Thyroid gland (tissue), 4 donors: ENCODE measurements at regions not wholly inside any gene's neighbourhood (a gene's known extent, or its start where the extent isn't known, plus 50 kb on each side); places are given as distances from the start of the nearest gene placed in this dataset.
"Not testable (repeated sequence)": the region's sequence is repeated elsewhere in the genome, so short reads cannot be mapped to it uniquely, and the experiment has no call there.

ENCODE experiments used
- DNase-seq, 2 donors: peaks; one replicate each; pipeline ENCODE4 v3.0.0-alpha.2; 2019
- H3K27ac ChIP-seq, 3 donors: fragments of 200-600 bp; sonication (generic); 1 replicate in 2 of 3; 2 replicates in 1 of 3; pipeline ENCODE4 v1.5.1; 2016 to 2019; ENCODE audit warnings: mild to moderate bottlenecking in 1 of 3, moderate library complexity in 1 of 3
- H3K27me3 ChIP-seq: fragments of 200-600 bp; sonication (generic); one replicate; pipeline ENCODE4 v1.5.1; 2019
- H3K36me3 ChIP-seq, 2 donors: fragments of 200-600 bp; sonication (generic); one replicate each; pipeline ENCODE4 v1.5.1; 2016 to 2019
- H3K4me1 ChIP-seq, 2 donors: fragments of 200-600 bp; sonication (generic); one replicate each; pipeline ENCODE4 v1.5.1; 2017 to 2019
- H3K4me3 ChIP-seq, 3 donors: fragments of 200-600 bp; sonication (generic); replicated peaks in 1 of 3; 1 replicate in 2 of 3; 2 replicates in 1 of 3; pipeline ENCODE4 v1.5.1; 2016; ENCODE audit warnings: mild to moderate bottlenecking in 1 of 3
- H3K9me3 ChIP-seq: fragments of 200-600 bp; sonication (generic); one replicate; pipeline ENCODE4 v1.5.1; 2017
- POLR2A ChIP-seq, 2 donors: fragments of 450-650 bp; IDR thresholded peaks; one replicate each; pipeline ENCODE4 v1.6.1; 2017; ENCODE audit warnings: antibody characterized with exemption in 2 of 2, mild to moderate bottlenecking in 2 of 2, moderate library complexity in 1 of 2
- WGBS, 2 donors: methylation state at CpG; one replicate each; pipeline ENCODE4 v1.1.5; 2017; 5-methylcytosine and 5-hydroxymethylcytosine counted together
- intact Hi-C: fragments of 100-400 bp; cut with DNase I; formaldehyde crosslinking; loops from one replicate; pipeline ENCODE4 v1.15.1; 2023
- TF ChIP-seq, protein P1 (sequence below), 6 experiments: fragments of 200-600 bp in 3 of 6; fragments of 450-650 bp in 3 of 6; sonication (generic) in 3 of 6; IDR thresholded peaks; one replicate each; pipeline ENCODE4 v1.5.1; 2016 to 2019; ENCODE audit warnings: antibody characterized with exemption in 6 of 6, mild to moderate bottlenecking in 2 of 6, inconsistent platforms in 1 of 6, moderate library complexity in 1 of 6

DNA sequence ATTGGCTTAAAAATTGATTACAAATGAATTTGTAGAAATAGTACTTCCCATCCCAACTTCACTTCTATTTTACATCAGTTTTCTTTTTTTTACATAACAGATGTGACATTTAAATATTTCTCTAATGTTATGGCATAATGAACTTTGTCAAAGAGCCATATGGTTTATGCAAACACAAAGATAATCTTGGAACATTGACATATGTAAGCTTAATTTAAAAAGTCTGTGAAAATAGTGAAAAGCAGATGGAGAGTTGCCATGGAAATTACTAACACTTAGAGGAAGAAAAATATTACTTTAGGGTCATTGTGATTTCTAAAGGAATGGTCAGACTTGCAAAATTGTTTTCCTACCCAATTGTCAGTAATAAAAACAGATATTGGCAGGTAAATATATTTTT lies 232.4 kb downstream of the AEBP2 start:
- no peak for DNase-seq
- intact Hi-C loops: no loop called here

DNA sequence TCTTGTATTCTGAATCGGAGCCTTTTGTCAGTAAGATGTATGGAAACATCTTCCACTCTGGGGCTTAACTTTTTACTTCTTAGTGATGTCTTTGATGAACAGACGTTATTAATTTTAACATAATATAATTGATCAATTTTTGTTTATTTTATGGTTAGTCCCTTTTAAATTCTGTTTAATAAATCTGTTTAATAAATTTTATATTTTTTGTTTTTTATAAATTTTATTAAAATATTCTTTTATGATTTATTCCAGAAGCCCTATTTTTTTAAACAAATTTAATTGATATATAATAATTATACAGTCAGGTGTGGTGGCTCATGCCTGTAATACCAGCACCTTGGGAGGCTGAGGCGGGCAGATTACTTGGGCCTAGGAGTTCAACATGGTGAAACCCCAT lies 235.1 kb downstream of the AEBP2 start:
- TF ChIP-seq, protein P1, sequence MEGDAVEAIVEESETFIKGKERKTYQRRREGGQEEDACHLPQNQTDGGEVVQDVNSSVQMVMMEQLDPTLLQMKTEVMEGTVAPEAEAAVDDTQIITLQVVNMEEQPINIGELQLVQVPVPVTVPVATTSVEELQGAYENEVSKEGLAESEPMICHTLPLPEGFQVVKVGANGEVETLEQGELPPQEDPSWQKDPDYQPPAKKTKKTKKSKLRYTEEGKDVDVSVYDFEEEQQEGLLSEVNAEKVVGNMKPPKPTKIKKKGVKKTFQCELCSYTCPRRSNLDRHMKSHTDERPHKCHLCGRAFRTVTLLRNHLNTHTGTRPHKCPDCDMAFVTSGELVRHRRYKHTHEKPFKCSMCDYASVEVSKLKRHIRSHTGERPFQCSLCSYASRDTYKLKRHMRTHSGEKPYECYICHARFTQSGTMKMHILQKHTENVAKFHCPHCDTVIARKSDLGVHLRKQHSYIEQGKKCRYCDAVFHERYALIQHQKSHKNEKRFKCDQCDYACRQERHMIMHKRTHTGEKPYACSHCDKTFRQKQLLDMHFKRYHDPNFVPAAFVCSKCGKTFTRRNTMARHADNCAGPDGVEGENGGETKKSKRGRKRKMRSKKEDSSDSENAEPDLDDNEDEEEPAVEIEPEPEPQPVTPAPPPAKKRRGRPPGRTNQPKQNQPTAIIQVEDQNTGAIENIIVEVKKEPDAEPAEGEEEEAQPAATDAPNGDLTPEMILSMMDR (IDR thresholded peaks at IDR 0.05): no peak
- no peak for TF ChIP-seq POLR2A (IDR thresholded peaks at IDR 0.05)
- intact Hi-C loops: no loop called here
- Histone ChIP-seq H3K27me3 (no peaks in the 10 kb centered on the region), H3K27ac (no peak overlapping the region), H3K4me1 (no peaks in the 10 kb centered on the region), H3K36me3 (no peaks in the 10 kb centered on the region), H3K4me3 (no peak overlapping the region), H3K9me3 (no peaks in the 10 kb centered on the region)
- no peak for DNase-seq
- WGBS, 2 donors: 64 to 66% methylated on average over 3 of the region's 3 CpGs

More for the DNA sequence above, 232.4 kb downstream of the AEBP2 start:
- Histone ChIP-seq H3K27me3 (no peaks in the 10 kb centered on the region), H3K27ac (no peak overlapping the region), H3K36me3 (no peaks in the 10 kb centered on the region), H3K4me3 (no peak overlapping the region), H3K9me3 (no peaks in the 10 kb centered on the region), H3K4me1 (no peaks in the 10 kb centered on the region)
- TF ChIP-seq, protein P1 (IDR thresholded peaks at IDR 0.05): no peak
- no peak for TF ChIP-seq POLR2A (IDR thresholded peaks at IDR 0.05)

DNA sequence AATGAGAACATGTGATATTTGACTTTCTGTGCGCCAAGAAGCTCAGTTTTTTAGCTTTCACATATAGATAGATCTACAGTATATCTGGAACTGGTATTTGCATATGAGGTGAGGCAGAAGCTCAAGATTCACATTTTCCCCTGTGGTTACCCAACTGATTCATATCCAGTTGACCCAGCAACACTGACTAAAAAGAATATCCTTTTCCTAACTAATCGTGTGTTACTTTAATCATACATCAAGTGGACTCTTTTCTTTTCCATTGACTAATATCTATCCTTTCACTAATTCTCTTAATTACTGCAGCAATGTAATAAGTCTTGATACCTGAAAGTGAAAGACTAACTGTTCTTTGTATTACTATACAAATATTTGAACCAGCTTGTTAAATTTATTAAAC lies 236.1 kb downstream of the AEBP2 start:
- no peak for DNase-seq
- intact Hi-C loops: no loop called here
- TF ChIP-seq, protein P1 (IDR thresholded peaks at IDR 0.05): no peak
- no peak for TF ChIP-seq POLR2A (IDR thresholded peaks at IDR 0.05)
- Histone ChIP-seq H3K9me3 (no peaks in the 10 kb centered on the region), H3K4me1 (no peaks in the 10 kb centered on the region), H3K27ac (no peak overlapping the region), H3K4me3 (no peak overlapping the region), H3K36me3 (no peaks in the 10 kb centered on the region), H3K27me3 (no peaks in the 10 kb centered on the region)
- WGBS, 2 donors: 89 to 94% methylated on average over 2 of the region's 2 CpGs

DNA sequence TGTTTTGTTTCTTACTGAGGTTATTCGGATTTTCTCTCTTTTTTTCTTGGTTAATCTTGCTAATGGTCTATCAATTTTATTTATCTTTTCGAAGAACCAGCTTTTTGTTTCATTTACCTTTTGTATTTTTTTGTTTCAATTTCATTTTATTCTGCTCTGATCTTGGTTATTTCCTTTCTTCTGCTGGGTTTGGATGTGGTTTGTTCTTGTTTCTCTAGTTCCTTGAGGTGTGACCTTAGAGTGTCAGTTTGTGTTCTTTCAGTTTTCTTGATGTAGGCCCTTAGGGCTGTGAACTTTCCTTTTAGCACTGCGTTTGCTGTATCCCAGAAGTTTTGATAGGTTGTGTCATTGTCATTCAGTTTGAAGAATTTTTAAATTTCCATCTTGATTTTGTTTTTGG lies 239.2 kb downstream of the AEBP2 start:
- H3K4me1 ChIP-seq, H3K4me3 ChIP-seq, H3K27me3 ChIP-seq, DNase-seq, H3K27ac ChIP-seq, intact Hi-C loops, H3K36me3 ChIP-seq, H3K9me3 ChIP-seq: not testable (repeated sequence)
- 71 to 82% methylated on average over 3 of the region's 3 CpGs for WGBS, 2 donors

DNA sequence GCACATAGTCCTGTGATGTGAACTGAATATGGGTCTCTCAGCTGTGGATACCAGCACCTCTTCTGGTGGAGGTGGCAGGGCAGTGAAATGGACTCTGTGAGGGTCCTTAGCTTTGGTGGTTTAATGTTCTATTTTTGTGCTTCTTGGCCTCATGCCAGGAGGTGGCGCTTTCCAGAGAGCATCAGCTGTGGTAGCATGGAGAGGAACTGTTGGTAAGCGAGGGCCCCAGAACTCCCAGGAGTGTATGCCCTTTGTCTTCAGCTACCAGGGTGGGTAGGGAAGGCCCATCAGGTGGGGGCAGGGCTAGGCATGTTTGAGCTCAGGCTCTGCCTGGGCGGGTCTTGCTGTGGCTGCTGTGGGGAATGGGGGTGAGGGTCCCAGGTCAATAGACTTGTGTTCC lies 241.7 kb downstream of the AEBP2 start:
- intact Hi-C loops: no loop called here
- no peak overlapping the region for H3K4me3 ChIP-seq
- no peaks in the 10 kb centered on the region for H3K36me3 ChIP-seq
- no peaks in the 10 kb centered on the region for H3K4me1 ChIP-seq
- H3K9me3 ChIP-seq: no peaks in the 10 kb centered on the region
- no peak for TF ChIP-seq POLR2A (IDR thresholded peaks at IDR 0.05)
- TF ChIP-seq, protein P1 (IDR thresholded peaks at IDR 0.05): no peak
- no peaks in the 10 kb centered on the region for H3K27me3 ChIP-seq
- WGBS, 2 donors: 77 to 86% methylated on average over 3 of the region's 3 CpGs
- no peak overlapping the region for H3K27ac ChIP-seq
- no peak for DNase-seq
